Vagina (tissue), 2 donors: ENCODE measurements at regions not wholly inside any gene's neighbourhood (a gene's known extent, or its start where the extent isn't known, plus 50 kb on each side); places are given as distances from the start of the nearest gene placed in this dataset.

Experiments used
- POLR2A ChIP-seq, 2 donors: fragments of 450-650 bp; IDR thresholded peaks; one replicate each; pipeline ENCODE4 v1.6.1; 2017; ENCODE audit warnings: antibody characterized with exemption in 2 of 2, mild to moderate bottlenecking in 2 of 2, moderate library complexity in 2 of 2
- TF ChIP-seq, protein P1 (sequence below), 3 experiments: fragments of 450-650 bp in 2 of 3; fragments of 200-600 bp in 1 of 3; sonication (generic) in 1 of 3; IDR thresholded peaks; one replicate each; pipeline ENCODE4 v1.5.1; 2017 to 2019; ENCODE audit warnings: antibody characterized with exemption in 3 of 3, mild to moderate bottlenecking in 2 of 3, moderate library complexity in 2 of 3

DNA sequence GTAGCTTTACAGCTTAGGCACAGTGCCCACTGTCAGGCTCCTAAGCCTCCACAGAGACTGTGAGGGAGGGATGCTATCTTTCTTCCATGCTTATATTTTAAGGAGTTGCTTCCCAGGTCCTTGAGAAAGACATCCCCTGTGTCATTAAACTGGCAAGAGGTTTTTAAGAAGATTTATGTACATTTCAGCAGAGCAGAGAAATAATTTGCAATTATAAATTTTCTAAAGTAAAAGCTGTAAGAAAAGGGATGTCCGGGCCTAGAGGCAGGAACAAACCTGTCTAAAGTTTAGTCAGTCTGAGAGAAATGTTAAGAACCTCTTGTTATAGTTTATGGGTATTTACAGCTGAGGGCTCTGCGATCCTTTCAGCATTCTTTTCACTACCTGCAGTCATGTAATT lies 716.1 kb downstream of the SLC16A7 start:
- TF ChIP-seq, protein P1, sequence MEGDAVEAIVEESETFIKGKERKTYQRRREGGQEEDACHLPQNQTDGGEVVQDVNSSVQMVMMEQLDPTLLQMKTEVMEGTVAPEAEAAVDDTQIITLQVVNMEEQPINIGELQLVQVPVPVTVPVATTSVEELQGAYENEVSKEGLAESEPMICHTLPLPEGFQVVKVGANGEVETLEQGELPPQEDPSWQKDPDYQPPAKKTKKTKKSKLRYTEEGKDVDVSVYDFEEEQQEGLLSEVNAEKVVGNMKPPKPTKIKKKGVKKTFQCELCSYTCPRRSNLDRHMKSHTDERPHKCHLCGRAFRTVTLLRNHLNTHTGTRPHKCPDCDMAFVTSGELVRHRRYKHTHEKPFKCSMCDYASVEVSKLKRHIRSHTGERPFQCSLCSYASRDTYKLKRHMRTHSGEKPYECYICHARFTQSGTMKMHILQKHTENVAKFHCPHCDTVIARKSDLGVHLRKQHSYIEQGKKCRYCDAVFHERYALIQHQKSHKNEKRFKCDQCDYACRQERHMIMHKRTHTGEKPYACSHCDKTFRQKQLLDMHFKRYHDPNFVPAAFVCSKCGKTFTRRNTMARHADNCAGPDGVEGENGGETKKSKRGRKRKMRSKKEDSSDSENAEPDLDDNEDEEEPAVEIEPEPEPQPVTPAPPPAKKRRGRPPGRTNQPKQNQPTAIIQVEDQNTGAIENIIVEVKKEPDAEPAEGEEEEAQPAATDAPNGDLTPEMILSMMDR (IDR thresholded peaks at IDR 0.05), result no peak
- TF ChIP-seq POLR2A (IDR thresholded peaks at IDR 0.05), result no peak
